Esophagus mucosa (tissue), 1 donor: ENCODE measurements at regions not wholly inside any gene's neighbourhood (a gene's known extent, or its start where the extent isn't known, plus 50 kb on each side); places are given as distances from the start of the nearest gene placed in this dataset.

Experiments
- ATAC-seq: fragments of 200-7000 bp; cut with Tn5 transposase; one replicate; pipeline ENCODE4 v1.9.1; 2020
- donor health status: DM: yes; HTN: yes; CAD: no.

GRCh38 chr13:111539252-111539651, 218.8 kb downstream of the TEX29 start:
- no peak for ATAC-seq

GRCh38 chr13:111539791-111540446, 219.5 kb downstream of the TEX29 start:
- ATAC-seq = no peak

GRCh38 chr13:111540486-111540885, 220.0 kb downstream of the TEX29 start:
- no peak for ATAC-seq

DNA sequence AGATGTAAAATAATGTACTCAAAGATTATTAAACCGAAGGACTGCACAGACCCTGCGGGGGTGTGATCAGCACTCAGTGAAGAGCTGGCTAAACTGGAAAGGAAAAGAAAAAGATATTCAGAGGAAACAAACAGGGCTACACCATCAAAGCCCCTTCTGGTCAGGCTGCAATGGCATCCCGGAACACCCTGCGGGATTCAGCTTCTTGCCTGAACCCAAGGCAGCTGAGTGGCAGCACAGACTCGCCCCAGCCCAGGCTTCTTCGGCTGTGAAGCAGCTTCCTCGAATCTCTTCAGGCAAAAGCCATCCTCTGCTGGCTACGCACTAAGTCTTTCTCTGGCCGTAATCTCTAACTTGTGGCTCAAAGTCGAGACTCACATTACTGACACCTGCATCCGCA, 220.9 kb downstream of the TEX29 start:
- ATAC-seq = no peak

GRCh38 chr13:111541752-111542529, 221.5 kb downstream of the TEX29 start:
- no peak for ATAC-seq

DNA sequence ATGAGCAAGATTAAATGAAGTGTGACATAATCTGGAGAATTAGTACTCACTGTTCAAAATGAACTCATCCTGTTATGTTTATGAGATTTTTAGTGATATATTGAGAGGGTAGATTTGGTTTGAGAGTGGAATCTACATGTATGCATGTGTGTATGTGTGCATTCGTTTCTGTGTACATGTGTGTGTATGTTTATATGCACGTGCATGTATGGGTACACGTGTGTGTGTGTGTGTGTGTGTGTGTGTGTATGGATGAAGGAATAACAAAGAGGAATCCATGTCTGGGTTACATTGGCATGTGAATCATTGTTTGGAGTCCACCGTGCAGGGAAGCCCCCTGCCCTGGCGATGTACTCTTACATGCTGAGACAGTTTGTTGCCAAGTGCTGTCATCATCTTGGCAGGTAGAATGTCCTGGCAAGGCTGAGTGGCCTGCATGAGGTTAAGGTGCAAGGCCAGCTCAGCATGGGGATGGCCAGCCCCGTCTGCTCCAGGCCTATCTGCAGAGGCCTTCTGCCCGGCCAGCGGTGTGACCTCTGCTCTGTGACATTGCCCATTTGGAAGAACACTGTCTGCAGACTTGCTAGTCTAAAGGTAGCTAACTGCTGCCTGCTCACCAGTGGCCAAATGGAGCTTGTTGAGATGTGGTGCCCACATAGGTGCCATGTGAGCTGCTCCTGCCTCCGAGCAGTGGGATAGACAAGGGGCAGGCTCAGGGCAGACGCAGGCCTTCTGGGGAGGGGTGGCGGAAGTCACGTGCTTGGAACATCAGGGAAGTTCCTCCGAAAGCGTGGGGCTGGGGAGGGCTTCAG, 222.3 kb downstream of the TEX29 start:
- ATAC-seq = no peak

GRCh38 chr13:111546921-111547675, 226.7 kb downstream of the TEX29 start:
- ATAC-seq = no peak

- no peak for ATAC-seq
Measured at GRCh38 chr13:111547726-111548273, 227.4 kb downstream of the TEX29 start.

- ATAC-seq = no peak
Measured at GRCh38 chr13:111548301-111548700, 227.9 kb downstream of the TEX29 start.

GRCh38 chr13:111548805-111549204, 228.4 kb downstream of the TEX29 start:
- no peak for ATAC-seq

DNA sequence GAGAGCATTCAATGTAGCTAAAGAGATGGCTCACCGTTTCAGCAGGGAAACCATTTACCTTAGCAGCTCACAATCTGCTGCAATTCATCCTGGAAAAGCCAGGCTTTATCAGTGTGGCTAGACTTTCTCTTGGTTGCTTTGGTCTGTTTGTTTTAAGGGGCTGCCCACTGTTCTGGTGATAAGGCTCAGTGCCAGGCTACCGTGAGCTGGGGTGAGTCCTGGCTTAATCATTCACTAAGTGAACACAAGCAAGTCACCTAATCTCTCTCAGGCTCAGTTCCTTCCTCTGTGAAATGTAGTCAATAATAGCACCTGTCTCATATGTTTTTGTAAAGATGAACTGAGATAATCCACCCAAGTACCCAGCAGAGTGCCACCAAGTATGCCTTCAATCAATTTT, 229.0 kb downstream of the TEX29 start:
- ATAC-seq = no peak

GRCh38 chr13:111550062-111550461, 229.6 kb downstream of the TEX29 start:
- no peak for ATAC-seq

- ATAC-seq = peak; percentile 32
Measured at GRCh38 chr13:111551204-111551820, 230.9 kb downstream of the TEX29 start.

GRCh38 chr13:111552891-111553655, 232.6 kb downstream of the TEX29 start:
- ATAC-seq = no peak

GRCh38 chr13:111554539-111555267, 234.3 kb downstream of the TEX29 start:
- no peak for ATAC-seq

DNA sequence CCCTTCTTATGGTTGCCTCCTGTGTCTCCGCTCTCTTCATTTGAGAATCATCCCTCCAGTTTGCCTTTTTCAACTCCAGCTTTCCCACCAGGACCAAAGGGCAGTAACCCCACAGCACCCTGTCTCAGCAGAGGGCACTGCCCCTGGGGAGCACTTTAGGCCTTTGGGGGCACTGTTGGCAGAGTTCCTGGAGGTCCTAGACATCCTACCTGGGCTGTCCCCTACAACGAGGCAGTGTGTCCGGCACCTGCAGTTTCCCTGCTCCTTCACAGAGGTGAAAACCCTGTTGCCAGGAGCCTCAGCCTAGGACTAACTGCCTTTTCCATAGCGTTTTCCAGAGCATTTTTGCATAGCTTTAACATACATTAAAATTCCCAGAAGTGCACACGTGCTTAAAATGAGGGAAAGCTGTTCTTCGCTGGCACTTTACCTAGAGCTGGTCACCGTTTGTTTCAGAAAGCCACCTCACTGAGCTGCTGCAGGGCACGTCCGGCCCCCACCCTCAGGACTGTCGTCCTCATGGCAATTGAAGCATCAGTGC, 234.9 kb downstream of the TEX29 start:
- ATAC-seq = no peak

GRCh38 chr13:111555903-111556302, 235.5 kb downstream of the TEX29 start:
- ATAC-seq = no peak

DNA sequence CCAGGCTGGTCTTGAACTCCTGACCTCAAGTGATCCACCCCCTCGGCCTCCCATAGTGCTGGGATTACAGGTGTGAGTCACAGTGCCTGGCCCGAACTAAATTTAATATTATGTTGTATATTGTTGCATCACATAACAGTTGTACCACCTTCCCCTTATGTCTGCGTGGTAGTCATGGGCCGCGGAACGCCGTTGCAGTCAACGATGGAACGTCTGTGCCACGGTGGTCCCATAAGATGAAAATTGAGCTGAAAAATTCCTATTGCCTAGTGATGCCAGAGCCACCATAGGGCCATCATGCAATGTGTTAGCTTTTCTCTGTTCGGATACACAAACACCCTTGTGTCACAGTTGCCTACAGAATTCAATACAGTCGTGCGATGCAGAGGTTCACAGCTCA, 236.1 kb downstream of the TEX29 start:
- no peak for ATAC-seq

GRCh38 chr13:111557921-111558699, 237.7 kb downstream of the TEX29 start:
- no peak for ATAC-seq
